ENCODE measurements at regions not wholly inside any gene's neighbourhood (a gene's known extent, or its start where the extent isn't known, plus 50 kb on each side); places are given as distances from the start of the nearest gene placed in this dataset.

DNA sequence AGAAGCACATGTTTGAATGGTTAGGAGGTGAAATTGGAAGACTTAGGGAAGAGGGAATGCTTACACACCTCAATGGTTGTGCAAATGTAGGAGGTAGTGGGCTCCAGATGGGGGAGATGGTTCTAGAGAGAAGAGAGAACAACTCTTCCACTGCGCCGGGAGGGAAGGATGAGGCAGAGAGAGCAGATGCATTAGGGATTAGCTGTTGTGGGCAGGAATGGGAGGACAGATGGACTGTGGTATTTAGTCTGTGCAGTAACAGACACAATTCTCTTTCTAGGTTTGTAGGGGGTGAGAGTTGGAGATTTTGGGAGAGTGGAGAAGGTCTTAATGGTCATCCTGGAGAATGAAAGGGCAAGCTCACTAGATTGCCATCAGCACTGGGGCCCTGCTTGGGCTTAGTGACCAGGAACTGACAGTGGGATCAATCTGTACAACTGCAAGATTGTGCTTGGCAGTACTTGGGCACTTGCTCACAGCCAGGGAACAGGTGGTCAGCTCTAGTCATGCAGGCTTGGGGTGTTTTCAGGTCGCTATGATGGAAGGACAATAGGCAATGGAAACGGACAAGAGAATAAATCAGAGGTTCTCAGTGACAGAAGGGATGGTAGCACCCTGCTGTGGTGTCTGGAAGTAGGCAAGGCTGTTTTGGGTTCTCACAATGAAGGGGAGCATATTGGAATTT lies 182.0 kb upstream of the MYLIP start:
- TF ChIP-seq POLR2A (IDR thresholded peaks at IDR 0.05; ENCODE audit: low read length) (no peak), GATA1 (IDR thresholded peaks at IDR 0.05; ENCODE audit: low read depth, low read length) (no peak)
